Karpas-422 (cell line): ENCODE measurements at regions not wholly inside any gene's neighbourhood (a gene's known extent, or its start where the extent isn't known, plus 50 kb on each side); places are given as distances from the start of the nearest gene placed in this dataset.

Experiments
- DNase-seq: peaks from one replicate; pipeline ENCODE4 v3.0.0-alpha.2; 2015
- H2AFZ ChIP-seq: fragments of 200-600 bp; sonication (generic); 2 replicates; pipeline ENCODE4 v1.6.1; 2014; ENCODE audit warnings: antibody characterized with exemption, low read length, mixed read lengths
- H3K27ac ChIP-seq: fragments of 200-600 bp; sonication (generic); 2 replicates; pipeline ENCODE4 v1.5.1; 2014; ENCODE audit warnings: mild to moderate bottlenecking, low read length, moderate library complexity
- H3K27me3 ChIP-seq: fragments of 200-600 bp; sonication (generic); 2 replicates; pipeline ENCODE4 v1.6.1; 2014; ENCODE audit warnings: low read length, mixed read lengths
- H3K36me3 ChIP-seq: fragments of 200-600 bp; sonication (generic); 2 replicates; pipeline ENCODE4 v1.6.1; 2014; ENCODE audit warnings: low read length, mixed read lengths; ENCODE audit not compliant: insufficient read depth
- H3K4me1 ChIP-seq: fragments of 200-600 bp; sonication (generic); 2 replicates; pipeline ENCODE4 v1.6.1; 2014; ENCODE audit warnings: mild to moderate bottlenecking, low read length, mixed read lengths
- H3K4me2 ChIP-seq: fragments of 200-600 bp; sonication (generic); 2 replicates; pipeline ENCODE4 v1.6.1; 2014; ENCODE audit warnings: low read length, low read depth, mild to moderate bottlenecking; ENCODE audit not compliant: poor library complexity, severe bottlenecking
- H3K4me3 ChIP-seq: fragments of 200-600 bp; sonication (generic); 2 replicates; pipeline ENCODE4 v1.5.1; 2014; ENCODE audit warnings: mild to moderate bottlenecking, antibody characterized with exemption, low read length, mixed read lengths
- H3K79me2 ChIP-seq: fragments of 200-600 bp; sonication (generic); 2 replicates; pipeline ENCODE4 v1.6.1; 2014; ENCODE audit warnings: mild to moderate bottlenecking, low read length, mixed read lengths
- H3K9ac ChIP-seq: fragments of 200-600 bp; sonication (generic); 2 replicates; pipeline ENCODE4 v1.6.0; 2014; ENCODE audit warnings: low read length
- H3K9me2 ChIP-seq: fragments of 200-600 bp; sonication (generic), shearing (Covaris generic); replicated peaks from 2 replicates; pipeline ENCODE4 v1.6.0; 2014; ENCODE audit warnings: mild to moderate bottlenecking, low read length, moderate library complexity; ENCODE audit not compliant: insufficient read depth
- H3K9me3 ChIP-seq: fragments of 300-700, 200-600 bp; sonication (generic); 2 replicates; pipeline ENCODE4 v1.6.1; 2014; ENCODE audit warnings: low read length, mixed read lengths
- H4K20me1 ChIP-seq: fragments of 200-600 bp; sonication (generic); 2 replicates; pipeline ENCODE4 v1.6.1; 2014; ENCODE audit warnings: mild to moderate bottlenecking, antibody characterized with exemption, low read length, low read depth; ENCODE audit not compliant: insufficient read depth

GRCh38 chr16:73170612-73171038, 122.7 kb upstream of the ZFHX3 start:
- Histone ChIP-seq H3K4me2 (no peak overlapping the region), H2AFZ (no peak overlapping the region), H3K4me3 (no peak overlapping the region), H3K79me2 (no peaks in the 10 kb centered on the region), H3K4me1 (no peaks in the 10 kb centered on the region), H3K9ac (no peak overlapping the region), H4K20me1 (no peaks in the 10 kb centered on the region), H3K27ac (no peak overlapping the region), H3K9me2 (no peaks in the 10 kb centered on the region), H3K9me3 (no peaks in the 10 kb centered on the region), H3K36me3 (no peaks in the 10 kb centered on the region), H3K27me3 (no peaks in the 10 kb centered on the region)
- DNase-seq, result no peak

- Histone ChIP-seq H3K9me2 (no peaks in the 10 kb centered on the region), H3K79me2 (no peaks in the 10 kb centered on the region), H3K4me2 (no peak overlapping the region), H4K20me1 (no peaks in the 10 kb centered on the region), H3K4me1 (no peaks in the 10 kb centered on the region), H3K4me3 (no peak overlapping the region), H3K9ac (no peak overlapping the region), H3K9me3 (no peaks in the 10 kb centered on the region), H3K27ac (no peak overlapping the region), H3K27me3 (no peaks in the 10 kb centered on the region), H3K36me3 (no peaks in the 10 kb centered on the region), H2AFZ (no peak overlapping the region)
- DNase-seq, result no peak
Measured at GRCh38 chr16:73166947-73167550, 119.1 kb upstream of the ZFHX3 start.

GRCh38 chr16:73166441-73166851, 118.5 kb upstream of the ZFHX3 start:
- Histone ChIP-seq H3K27me3 (no peaks in the 10 kb centered on the region), H3K27ac (no peak overlapping the region), H3K9ac (no peak overlapping the region), H3K4me2 (no peak overlapping the region), H3K9me2 (no peaks in the 10 kb centered on the region), H4K20me1 (no peaks in the 10 kb centered on the region), H3K36me3 (no peaks in the 10 kb centered on the region), H3K79me2 (no peaks in the 10 kb centered on the region), H3K4me3 (no peak overlapping the region), H3K4me1 (no peaks in the 10 kb centered on the region), H2AFZ (no peak overlapping the region), H3K9me3 (no peaks in the 10 kb centered on the region)
- no peak for DNase-seq

- Histone ChIP-seq H3K4me2 (no peak overlapping the region), H3K79me2 (no peaks in the 10 kb centered on the region), H3K36me3 (no peaks in the 10 kb centered on the region), H2AFZ (no peak overlapping the region), H3K4me3 (no peak overlapping the region), H3K9me3 (no peaks in the 10 kb centered on the region), H4K20me1 (no peaks in the 10 kb centered on the region), H3K27ac (no peak overlapping the region), H3K27me3 (no peaks in the 10 kb centered on the region), H3K4me1 (no peaks in the 10 kb centered on the region), H3K9me2 (no peaks in the 10 kb centered on the region), H3K9ac (no peak overlapping the region)
- no peak for DNase-seq
Measured at GRCh38 chr16:73163238-73163815, 115.4 kb upstream of the ZFHX3 start.

GRCh38 chr16:73161977-73162376, 114.0 kb upstream of the ZFHX3 start:
- Histone ChIP-seq H3K4me2 (no peak overlapping the region), H3K4me1 (no peaks in the 10 kb centered on the region), H3K36me3 (no peaks in the 10 kb centered on the region)

GRCh38 chr16:73159296-73159695, 111.4 kb upstream of the ZFHX3 start:
- Histone ChIP-seq H2AFZ (no peak overlapping the region), H3K27ac (no peak overlapping the region), H4K20me1 (no peaks in the 10 kb centered on the region), H3K4me1 (no peaks in the 10 kb centered on the region), H3K36me3 (no peaks in the 10 kb centered on the region), H3K9me3 (no peaks in the 10 kb centered on the region), H3K79me2 (no peaks in the 10 kb centered on the region), H3K9me2 (no peaks in the 10 kb centered on the region), H3K4me3 (no peak overlapping the region), H3K27me3 (no peaks in the 10 kb centered on the region), H3K4me2 (no peak overlapping the region), H3K9ac (no peak overlapping the region)
- no peak for DNase-seq

More at GRCh38 chr16:73161977-73162376, 114.0 kb upstream of the ZFHX3 start:
- no peak for DNase-seq
- H3K9me2 ChIP-seq, result no peaks in the 10 kb centered on the region
- H3K9me3 ChIP-seq, result no peaks in the 10 kb centered on the region
- no peak overlapping the region for H3K27ac ChIP-seq
- no peaks in the 10 kb centered on the region for H3K27me3 ChIP-seq
- H3K79me2 ChIP-seq, result no peaks in the 10 kb centered on the region
- no peaks in the 10 kb centered on the region for H4K20me1 ChIP-seq
- no peak overlapping the region for H2AFZ ChIP-seq
- H3K4me3 ChIP-seq, result no peak overlapping the region
- no peak overlapping the region for H3K9ac ChIP-seq

GRCh38 chr16:73157861-73158260, 109.9 kb upstream of the ZFHX3 start:
- Histone ChIP-seq H3K4me1 (no peaks in the 10 kb centered on the region), H3K9me2 (no peaks in the 10 kb centered on the region), H3K9me3 (no peaks in the 10 kb centered on the region), H4K20me1 (no peaks in the 10 kb centered on the region), H3K4me3 (no peak overlapping the region), H3K27me3 (no peaks in the 10 kb centered on the region), H2AFZ (no peak overlapping the region), H3K4me2 (no peak overlapping the region), H3K36me3 (no peaks in the 10 kb centered on the region), H3K27ac (no peak overlapping the region), H3K79me2 (no peaks in the 10 kb centered on the region), H3K9ac (no peak overlapping the region)
- DNase-seq, result no peak

GRCh38 chr16:73154063-73154870, 106.3 kb upstream of the ZFHX3 start:
- no peak overlapping the region for H3K4me3 ChIP-seq
- no peaks in the 10 kb centered on the region for H3K9me2 ChIP-seq
- H3K4me2 ChIP-seq, result no peak overlapping the region
- no peak overlapping the region for H2AFZ ChIP-seq
- H3K27me3 ChIP-seq, result no peaks in the 10 kb centered on the region
- no peaks in the 10 kb centered on the region for H3K79me2 ChIP-seq
- no peak overlapping the region for H3K9ac ChIP-seq
- H3K9me3 ChIP-seq, result no peaks in the 10 kb centered on the region
- no peaks in the 10 kb centered on the region for H4K20me1 ChIP-seq
- no peak overlapping the region for H3K27ac ChIP-seq
- DNase-seq, result no peak
- H3K36me3 ChIP-seq, result no peaks in the 10 kb centered on the region
- H3K4me1 ChIP-seq, result no peaks in the 10 kb centered on the region
